HFFc6 (cell line): ENCODE measurements at regions not wholly inside any gene's neighbourhood (a gene's known extent, or its start where the extent isn't known, plus 50 kb on each side); places are given as distances from the start of the nearest gene placed in this dataset.
"Not testable (repeated sequence)": the region's sequence is repeated elsewhere in the genome, so short reads cannot be mapped to it uniquely, and the experiment has no call there.

ENCODE experiments used
- DNase-seq: peaks from one replicate; pipeline ENCODE4 v3.0.0-alpha.2; 2018
- H3K27ac Mint-ChIP-seq: 2 replicates; pipeline ENCODE4 v1.8.0; 2020; ENCODE audit warnings: mild to moderate bottlenecking, mixed read lengths
- H3K27me3 Mint-ChIP-seq: 2 replicates; pipeline ENCODE4 v1.8.0; 2021; ENCODE audit warnings: mild to moderate bottlenecking, moderate library complexity, mixed read lengths; ENCODE audit not compliant: insufficient read depth
- H3K36me3 Mint-ChIP-seq: 2 replicates; pipeline ENCODE4 v1.8.0; 2021; ENCODE audit warnings: low read depth, mixed read lengths
- H3K4me1 Mint-ChIP-seq: 2 replicates; pipeline ENCODE4 v1.8.0; 2020; ENCODE audit warnings: low read depth, mixed read lengths
- H3K4me3 Mint-ChIP-seq: 2 replicates; pipeline ENCODE4 v1.8.0; 2020; ENCODE audit warnings: mild to moderate bottlenecking, moderate library complexity, mixed read lengths
- H3K9me3 Mint-ChIP-seq: 2 replicates; pipeline ENCODE4 v1.8.0; 2020; ENCODE audit warnings: mild to moderate bottlenecking, mixed read lengths
- CTCF ChIP-seq: fragments of 200-600 bp; sonication (generic); IDR thresholded peaks from 2 replicates; pipeline ENCODE4 v1.5.0; 2021; ENCODE audit warnings: antibody characterized with exemption, mild to moderate bottlenecking

- H3K36me3 Mint-ChIP-seq: no peaks in the 10 kb centered on the region
- H3K4me1 Mint-ChIP-seq: no peaks in the 10 kb centered on the region
- H3K27me3 Mint-ChIP-seq: peaks cover 6% of the 10 kb centered on the region
- DNase-seq: no peak
- H3K4me3 Mint-ChIP-seq: no peak overlapping the region
- H3K27ac Mint-ChIP-seq: no peak overlapping the region
- no peak for TF ChIP-seq CTCF
- no peaks in the 10 kb centered on the region; the same call in 1 of the 2 replicates for H3K9me3 Mint-ChIP-seq
Measured at GRCh38 chr21:35716876-35717565, 343.3 kb downstream of the SETD4 start.

- Mint-ChIP-seq H3K27me3 (peaks cover 10% of the 10 kb centered on the region), H3K4me3 (no peak overlapping the region), H3K36me3 (no peaks in the 10 kb centered on the region), H3K27ac (no peak overlapping the region), H3K4me1 (no peaks in the 10 kb centered on the region), H3K9me3 (no peaks in the 10 kb centered on the region; the same call in 1 of the 2 replicates)
- no peak for DNase-seq
- TF ChIP-seq CTCF: no peak
Measured at GRCh38 chr21:35713914-35714313, 346.4 kb downstream of the SETD4 start.

- Mint-ChIP-seq H3K27ac (no peak overlapping the region), H3K4me1 (no peaks in the 10 kb centered on the region), H3K9me3 (no peaks in the 10 kb centered on the region; the same call in 1 of the 2 replicates), H3K27me3 (peaks cover 13% of the 10 kb centered on the region), H3K36me3 (no peaks in the 10 kb centered on the region), H3K4me3 (no peak overlapping the region)
- no peak for TF ChIP-seq CTCF
- no peak for DNase-seq
Measured at GRCh38 chr21:35711661-35712060, 348.7 kb downstream of the SETD4 start.

GRCh38 chr21:35711213-35711612 is 349.1 kb downstream of the SETD4 start:
- DNase-seq: no peak
- Mint-ChIP-seq H3K27me3 (peaks cover 14% of the 10 kb centered on the region), H3K9me3 (no peaks in the 10 kb centered on the region; the same call in 1 of the 2 replicates), H3K36me3 (no peaks in the 10 kb centered on the region), H3K27ac (no peak overlapping the region), H3K4me3 (no peak overlapping the region), H3K4me1 (no peaks in the 10 kb centered on the region)
- TF ChIP-seq CTCF: no peak

GRCh38 chr21:35709990-35710389 is 350.3 kb downstream of the SETD4 start:
- peaks cover 16% of the 10 kb centered on the region for H3K27me3 Mint-ChIP-seq
- DNase-seq, H3K4me3 Mint-ChIP-seq, H3K4me1 Mint-ChIP-seq, H3K36me3 Mint-ChIP-seq, H3K9me3 Mint-ChIP-seq, H3K27ac Mint-ChIP-seq: not testable (repeated sequence)

GRCh38 chr21:35705888-35706287 is 354.4 kb downstream of the SETD4 start:
- TF ChIP-seq CTCF: no peak
- Mint-ChIP-seq H3K4me3 (no peak overlapping the region), H3K27me3 (peaks cover 13% of the 10 kb centered on the region), H3K27ac (no peak overlapping the region), H3K9me3 (no peaks in the 10 kb centered on the region), H3K36me3 (no peaks in the 10 kb centered on the region), H3K4me1 (no peaks in the 10 kb centered on the region)
- DNase-seq: no peak
